ENCODE measurements at regions not wholly inside any gene's neighbourhood (a gene's known extent, or its start where the extent isn't known, plus 50 kb on each side); places are given as distances from the start of the nearest gene placed in this dataset.

DNA sequence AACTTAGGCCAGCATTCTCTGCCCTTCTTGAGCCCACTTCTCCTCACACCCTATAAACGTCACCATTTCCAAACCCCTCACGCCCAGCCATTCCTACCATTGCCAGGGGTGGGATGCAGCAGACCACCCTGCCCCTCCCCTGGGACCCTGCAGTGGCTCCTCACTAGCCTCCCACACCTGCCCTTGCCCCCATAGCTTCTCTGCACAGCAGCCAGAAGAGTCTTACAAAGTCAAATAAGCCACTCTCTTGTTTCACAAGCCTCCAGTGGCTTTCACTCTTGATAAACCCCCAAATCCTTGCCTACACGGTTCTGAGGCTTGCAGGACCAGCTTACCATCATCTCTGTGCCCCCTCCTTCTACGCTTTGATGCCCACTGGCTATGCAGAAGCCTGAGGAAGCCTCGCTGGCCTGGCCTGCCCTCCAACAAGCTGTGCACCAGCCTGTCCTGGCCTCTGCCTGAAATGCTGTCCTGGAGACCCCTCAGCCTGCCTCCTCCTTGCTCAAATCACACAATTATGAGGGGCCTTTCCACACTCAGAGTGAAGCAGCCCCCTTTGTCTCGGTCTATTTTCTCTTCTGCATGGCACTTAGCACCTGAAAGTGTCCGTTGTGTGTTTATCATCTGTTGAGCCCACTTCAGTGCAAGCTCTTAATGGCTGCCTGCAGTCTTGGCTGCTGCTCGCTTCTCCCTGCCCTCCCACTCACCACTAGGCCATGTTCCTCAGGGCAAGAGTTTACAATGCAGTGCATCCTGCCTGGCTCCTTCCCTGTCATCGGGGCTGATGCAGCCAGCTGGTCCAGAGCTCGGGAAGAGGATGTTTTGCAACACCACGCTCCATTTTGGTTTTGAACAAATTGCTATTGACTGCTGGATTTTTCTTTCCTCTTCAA is 82.6 kb upstream of the RGPD5 start:
- TF ChIP-seq, protein P1, sequence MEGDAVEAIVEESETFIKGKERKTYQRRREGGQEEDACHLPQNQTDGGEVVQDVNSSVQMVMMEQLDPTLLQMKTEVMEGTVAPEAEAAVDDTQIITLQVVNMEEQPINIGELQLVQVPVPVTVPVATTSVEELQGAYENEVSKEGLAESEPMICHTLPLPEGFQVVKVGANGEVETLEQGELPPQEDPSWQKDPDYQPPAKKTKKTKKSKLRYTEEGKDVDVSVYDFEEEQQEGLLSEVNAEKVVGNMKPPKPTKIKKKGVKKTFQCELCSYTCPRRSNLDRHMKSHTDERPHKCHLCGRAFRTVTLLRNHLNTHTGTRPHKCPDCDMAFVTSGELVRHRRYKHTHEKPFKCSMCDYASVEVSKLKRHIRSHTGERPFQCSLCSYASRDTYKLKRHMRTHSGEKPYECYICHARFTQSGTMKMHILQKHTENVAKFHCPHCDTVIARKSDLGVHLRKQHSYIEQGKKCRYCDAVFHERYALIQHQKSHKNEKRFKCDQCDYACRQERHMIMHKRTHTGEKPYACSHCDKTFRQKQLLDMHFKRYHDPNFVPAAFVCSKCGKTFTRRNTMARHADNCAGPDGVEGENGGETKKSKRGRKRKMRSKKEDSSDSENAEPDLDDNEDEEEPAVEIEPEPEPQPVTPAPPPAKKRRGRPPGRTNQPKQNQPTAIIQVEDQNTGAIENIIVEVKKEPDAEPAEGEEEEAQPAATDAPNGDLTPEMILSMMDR (IDR thresholded peaks at IDR 0.05): no peak
- TF ChIP-seq POLR2A (IDR thresholded peaks at IDR 0.05) (no peak), POLR2AphosphoS5 (IDR thresholded peaks at IDR 0.05) (no peak), EP300 (IDR thresholded peaks at IDR 0.05) (no peak)

Data from sigmoid colon (tissue), 4 donors.